Peyer's patch (tissue), 4 donors: ENCODE measurements at regions not wholly inside any gene's neighbourhood (a gene's known extent, or its start where the extent isn't known, plus 50 kb on each side); places are given as distances from the start of the nearest gene placed in this dataset.

Source experiments
- POLR2A ChIP-seq, 2 donors: fragments of 450-650 bp; IDR thresholded peaks; one replicate each; pipeline ENCODE4 v1.5.1; 2017; ENCODE audit warnings: antibody characterized with exemption in 2 of 2, mild to moderate bottlenecking in 2 of 2, moderate library complexity in 2 of 2
- TF ChIP-seq, protein P1 (sequence below), 6 experiments: fragments of 450-650 bp in 4 of 6; fragments of 200-600 bp in 2 of 6; sonication (generic) in 1 of 6; IDR thresholded peaks; one replicate each; pipeline ENCODE4 v1.5.1; 2017 to 2019; ENCODE audit warnings: antibody characterized with exemption in 6 of 6, mild to moderate bottlenecking in 3 of 6, moderate library complexity in 1 of 6

DNA sequence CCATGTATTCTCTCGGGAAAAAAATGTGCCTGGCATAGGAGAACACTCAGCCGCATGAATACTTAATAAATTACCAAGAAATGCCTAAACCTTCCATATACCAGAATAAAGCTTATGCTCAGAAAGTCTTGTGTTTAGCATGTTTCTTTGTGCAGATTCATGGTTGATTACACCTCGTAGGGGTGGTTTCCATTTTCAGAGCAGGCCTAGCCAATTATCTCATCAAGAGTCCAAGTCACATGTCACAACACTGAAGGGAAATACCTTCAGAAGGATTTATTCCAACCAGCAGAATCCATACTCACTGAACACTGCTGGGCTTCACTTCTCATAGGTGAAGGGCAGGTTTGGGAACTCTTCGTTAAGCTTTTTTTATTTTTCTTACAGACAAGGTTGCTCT is 539.7 kb downstream of the PLXDC2 start:
- TF ChIP-seq, protein P1, sequence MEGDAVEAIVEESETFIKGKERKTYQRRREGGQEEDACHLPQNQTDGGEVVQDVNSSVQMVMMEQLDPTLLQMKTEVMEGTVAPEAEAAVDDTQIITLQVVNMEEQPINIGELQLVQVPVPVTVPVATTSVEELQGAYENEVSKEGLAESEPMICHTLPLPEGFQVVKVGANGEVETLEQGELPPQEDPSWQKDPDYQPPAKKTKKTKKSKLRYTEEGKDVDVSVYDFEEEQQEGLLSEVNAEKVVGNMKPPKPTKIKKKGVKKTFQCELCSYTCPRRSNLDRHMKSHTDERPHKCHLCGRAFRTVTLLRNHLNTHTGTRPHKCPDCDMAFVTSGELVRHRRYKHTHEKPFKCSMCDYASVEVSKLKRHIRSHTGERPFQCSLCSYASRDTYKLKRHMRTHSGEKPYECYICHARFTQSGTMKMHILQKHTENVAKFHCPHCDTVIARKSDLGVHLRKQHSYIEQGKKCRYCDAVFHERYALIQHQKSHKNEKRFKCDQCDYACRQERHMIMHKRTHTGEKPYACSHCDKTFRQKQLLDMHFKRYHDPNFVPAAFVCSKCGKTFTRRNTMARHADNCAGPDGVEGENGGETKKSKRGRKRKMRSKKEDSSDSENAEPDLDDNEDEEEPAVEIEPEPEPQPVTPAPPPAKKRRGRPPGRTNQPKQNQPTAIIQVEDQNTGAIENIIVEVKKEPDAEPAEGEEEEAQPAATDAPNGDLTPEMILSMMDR (IDR thresholded peaks at IDR 0.05) = no peak
- no peak for TF ChIP-seq POLR2A (IDR thresholded peaks at IDR 0.05)
